GM19438 (cell line): ENCODE measurements at regions not wholly inside any gene's neighbourhood (a gene's known extent, or its start where the extent isn't known, plus 50 kb on each side); places are given as distances from the start of the nearest gene placed in this dataset.

Experiments
- ATAC-seq: cut with Tn5 transposase; IDR thresholded peaks from one replicate; pipeline ENCODE4 v1.9.1; 2021; ENCODE audit warnings: low read depth; ENCODE audit not compliant: unreplicated experiment

DNA sequence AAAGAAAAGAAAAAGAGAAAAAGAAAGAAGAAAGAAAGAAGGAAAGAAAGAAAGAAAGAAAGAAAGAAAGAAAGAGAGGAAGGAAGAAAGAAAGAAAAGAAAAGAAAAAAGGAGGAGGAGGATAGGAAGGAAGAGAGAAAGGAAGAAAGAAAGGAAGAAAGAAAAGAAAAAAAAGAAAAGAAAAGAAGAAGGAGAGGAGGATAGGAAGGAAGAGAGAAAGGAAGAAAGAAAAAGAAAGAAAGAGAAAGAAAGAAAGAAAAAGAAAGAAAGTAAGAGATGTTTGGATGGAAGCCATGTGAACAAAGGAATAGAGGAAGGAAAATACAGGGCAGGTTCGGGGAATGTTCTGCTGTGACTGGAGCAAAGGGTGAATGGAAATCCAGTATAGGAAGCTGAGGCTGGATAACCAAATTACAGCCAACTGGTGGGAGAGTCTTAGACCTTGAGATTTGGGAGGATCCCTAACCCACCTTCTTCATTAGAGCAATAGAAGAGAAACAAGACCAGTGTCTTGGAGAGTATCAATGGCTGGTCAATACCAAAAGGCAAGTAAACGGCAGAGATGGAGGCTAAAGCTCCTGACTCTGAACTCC lies 94.9 kb downstream of the RASSF10 start:
- no peak for ATAC-seq

DNA sequence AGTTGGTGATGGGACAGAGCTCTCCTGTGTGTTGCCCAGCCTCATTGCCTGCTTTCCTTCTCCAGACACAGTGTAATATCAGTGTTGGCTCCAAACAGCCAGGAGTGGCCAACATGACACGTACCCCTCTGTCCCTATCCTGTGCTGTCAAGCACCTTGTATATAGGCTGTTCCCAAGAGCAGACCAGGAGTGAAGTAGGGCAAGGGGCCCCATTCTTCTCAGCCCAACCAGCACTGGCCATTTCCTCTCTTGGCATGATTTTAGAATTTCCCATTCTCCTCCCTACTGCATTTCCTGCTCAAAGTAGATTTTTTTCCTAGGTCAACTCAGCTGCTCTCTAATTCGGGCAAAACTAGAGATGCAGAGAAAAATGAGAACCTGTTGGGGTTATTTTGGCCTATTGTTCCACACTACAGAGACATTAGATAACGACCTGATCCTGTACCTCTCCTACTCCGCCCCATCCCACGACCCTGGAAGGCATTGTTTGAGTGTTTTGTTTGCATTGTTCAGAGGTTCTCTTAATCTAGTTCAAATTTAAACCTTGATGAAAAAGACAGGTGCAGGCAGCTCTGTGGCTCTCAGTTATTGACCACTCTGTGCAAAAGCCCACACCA lies 95.6 kb downstream of the RASSF10 start:
- ATAC-seq, result no peak

DNA sequence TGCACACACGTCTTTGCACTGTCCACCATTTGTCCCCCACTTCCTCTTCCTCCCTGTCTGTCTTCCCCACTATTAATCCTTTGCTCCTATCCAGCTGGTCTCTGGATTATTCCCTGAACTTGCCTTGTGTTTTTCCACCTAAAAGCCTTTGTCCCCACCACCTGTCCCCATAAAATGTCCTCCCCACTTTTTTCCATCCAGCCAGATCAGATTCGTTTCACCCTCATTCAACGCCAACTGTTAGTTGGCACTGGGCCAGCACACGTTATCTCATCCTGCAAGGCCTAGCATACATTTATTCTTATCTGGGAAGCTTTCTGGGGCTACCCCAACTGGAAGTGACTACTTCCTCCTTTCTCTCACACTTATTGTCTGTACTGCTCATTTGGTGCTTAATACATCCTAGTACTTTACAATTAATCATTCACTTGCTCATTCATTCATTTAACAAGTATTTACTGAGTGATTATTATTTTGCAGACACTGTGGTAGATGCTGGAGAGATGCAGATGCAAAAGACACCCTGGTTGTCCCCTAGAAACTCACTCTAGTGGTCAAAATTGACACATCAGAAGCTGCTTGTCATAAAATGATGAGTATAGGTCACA lies 96.2 kb downstream of the RASSF10 start:
- peak; percentile 72 for ATAC-seq

DNA sequence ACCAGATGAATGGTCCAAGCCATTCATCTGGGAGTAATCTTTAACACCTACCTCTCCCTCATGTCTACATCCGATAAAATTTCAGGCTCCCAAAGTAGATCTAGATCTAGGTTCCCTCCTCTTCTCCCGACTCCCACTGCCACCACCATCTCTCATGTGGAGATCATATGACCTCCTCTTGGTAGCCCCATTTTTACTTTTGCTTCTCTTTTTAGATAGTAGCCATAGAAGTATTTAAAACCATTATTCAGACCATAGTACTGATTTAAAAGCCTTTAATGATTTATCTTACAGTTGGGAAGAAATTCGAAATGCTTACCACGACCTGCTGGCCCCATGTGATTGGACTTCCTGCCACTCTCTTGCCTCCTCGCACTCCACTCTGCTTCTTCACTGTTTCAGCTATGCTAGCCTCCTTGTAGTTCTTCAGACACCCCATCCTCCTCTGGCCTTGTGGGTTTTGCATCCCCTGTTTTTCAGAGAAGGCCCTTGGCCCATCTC lies 98.5 kb downstream of the RASSF10 start:
- ATAC-seq, result no peak

DNA sequence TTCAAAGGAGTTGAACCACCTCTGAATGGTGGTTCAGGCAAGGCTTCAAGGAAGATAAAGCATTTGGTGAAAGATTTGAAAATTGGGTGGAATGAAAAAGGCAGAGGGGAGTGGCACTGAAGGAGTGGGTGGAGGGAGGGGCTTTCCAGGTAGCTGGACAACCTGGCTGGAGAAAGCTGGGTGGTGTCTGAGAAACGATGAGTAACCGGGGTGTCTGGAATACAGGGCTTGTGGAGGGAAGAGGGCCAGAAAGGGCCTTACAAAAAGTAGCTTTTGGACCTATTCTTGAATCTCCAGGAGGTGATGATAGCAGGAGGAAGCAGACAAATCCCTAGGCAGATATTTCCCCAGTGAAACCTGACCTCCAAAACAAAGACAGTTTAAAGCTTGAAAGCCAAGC lies 99.3 kb downstream of the RASSF10 start:
- ATAC-seq, result no peak

DNA sequence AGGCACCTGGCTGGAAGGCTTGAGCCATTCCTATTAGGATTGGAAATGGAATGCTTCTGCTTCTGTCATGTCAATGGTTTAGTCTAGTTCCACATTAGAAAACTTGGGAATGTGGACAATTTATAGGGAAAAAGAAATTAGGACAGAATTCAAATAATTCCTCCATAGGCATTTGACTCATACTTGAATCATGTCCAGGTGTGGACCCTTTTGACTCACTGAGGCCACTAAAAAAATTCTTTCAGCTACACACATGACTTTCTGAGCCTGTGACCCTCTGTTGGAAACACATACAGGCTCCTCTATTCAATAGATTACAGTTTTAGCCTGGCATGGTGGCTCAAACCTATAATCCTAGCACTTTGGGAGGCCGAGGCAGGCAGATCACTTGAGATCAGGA lies 100.5 kb downstream of the RASSF10 start:
- ATAC-seq, result no peak

DNA sequence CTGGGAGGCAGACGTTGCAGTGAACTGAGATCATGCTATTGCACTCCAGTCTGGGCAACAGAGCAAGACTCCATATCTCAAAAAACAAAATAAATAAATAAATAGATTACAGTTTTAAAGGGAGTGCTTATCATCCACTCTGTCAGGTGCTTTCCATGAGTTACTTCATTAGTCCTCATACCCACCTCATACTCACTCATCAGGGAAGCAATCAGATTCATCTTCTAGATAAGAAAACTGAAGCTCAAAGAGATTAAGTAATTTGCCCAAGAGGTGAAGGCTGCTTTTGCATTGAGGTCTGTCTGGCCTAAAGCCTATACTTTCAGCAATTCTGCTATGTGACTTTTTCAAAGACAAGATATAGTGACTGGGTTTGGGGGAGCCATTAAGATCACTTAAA lies 101.0 kb downstream of the RASSF10 start:
- ATAC-seq, result no peak

DNA sequence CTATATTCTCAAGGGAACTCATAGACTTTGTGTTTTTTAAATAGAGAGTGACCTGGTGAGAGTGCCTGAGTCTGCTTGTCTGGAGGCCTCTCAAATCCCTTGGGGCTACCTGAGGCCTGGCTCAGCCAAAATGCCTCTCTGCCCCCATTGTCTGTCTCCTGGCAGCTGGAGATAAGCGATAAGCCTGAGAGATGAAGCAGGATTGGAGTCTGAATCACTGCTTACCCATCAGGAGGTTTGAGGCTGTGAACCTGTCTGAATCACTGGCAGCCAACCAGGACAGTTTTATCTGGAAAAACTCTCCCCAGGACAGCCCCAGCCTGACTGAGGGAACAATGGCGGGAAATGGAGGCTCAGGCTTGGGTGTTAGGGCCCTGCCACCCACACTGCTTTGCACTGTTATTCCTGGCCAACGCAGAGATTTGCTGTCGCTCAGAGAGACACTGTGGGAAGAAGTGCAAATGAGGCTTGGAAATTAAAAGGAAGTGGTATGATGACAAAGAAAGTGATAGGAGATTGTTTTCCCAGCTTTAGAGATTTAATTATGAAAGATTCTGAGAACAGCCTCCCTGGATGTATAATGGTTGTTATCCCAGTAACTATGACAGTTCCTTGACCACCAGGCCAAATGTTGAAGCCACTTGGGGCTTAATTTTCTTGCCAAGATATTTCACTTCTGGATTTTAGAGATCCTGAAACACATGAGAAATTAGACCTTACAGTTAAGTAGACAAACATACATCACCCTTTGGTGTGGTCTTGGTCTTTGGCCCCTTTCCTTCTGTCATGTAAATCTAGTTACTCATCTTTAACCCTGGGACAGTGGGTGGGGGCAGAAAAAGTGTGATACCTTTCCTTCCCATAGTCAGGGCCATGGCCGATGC lies 102.1 kb downstream of the RASSF10 start:
- no peak for ATAC-seq

DNA sequence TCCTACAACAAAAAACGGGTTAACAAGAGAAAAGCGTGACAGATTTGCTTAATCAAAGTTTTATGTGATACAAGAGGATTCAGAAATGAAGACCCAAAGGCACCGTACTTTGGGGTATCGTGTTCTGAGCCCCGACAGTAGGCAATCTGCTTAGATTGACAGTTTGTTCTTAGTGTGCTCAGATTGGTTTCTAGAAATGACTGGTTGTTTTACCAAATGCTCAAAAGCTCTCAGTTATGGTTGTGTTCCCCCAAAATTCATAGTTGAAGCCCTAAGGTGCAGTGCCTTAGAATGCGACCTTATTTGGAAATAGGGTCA lies 102.7 kb downstream of the RASSF10 start:
- ATAC-seq, result no peak

DNA sequence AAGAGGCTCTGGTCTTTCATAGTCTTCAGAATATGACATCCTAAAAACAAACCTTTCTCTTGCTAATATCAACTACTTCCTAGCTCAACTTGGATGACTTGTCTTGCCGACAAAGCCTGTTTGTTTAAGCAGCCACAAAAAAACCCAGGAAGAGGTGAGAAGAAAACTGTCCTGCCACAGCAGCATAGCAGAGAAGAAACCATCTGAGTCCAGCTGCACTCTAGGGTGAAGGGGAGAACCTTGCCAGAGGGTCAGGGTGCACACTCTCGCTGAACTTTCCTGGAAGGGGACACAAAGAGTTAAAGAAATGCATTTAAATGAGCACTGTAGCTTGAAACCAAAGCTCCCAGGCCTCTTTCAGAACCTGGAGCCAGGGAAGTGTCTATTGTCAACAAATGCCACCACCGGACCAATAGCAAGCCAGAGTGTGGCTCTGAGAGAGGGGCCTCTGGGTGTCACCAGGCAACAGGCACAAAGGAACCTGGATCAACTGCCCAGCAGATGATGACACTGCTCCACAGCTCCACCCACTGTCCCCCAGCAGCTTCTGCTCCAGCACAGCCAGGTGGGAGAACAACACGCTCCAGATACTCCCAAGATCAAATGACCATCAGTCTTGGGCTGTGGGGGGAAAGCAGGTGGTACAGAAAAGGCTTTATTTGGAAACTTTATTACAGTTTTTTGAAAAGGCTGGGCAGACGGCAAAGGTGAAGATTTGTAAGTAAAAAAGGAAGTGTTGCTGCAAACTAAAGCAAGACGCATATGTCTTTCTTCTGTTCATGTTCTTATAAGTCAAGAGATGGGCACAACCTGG lies 105.7 kb downstream of the RASSF10 start:
- ATAC-seq, result no peak

DNA sequence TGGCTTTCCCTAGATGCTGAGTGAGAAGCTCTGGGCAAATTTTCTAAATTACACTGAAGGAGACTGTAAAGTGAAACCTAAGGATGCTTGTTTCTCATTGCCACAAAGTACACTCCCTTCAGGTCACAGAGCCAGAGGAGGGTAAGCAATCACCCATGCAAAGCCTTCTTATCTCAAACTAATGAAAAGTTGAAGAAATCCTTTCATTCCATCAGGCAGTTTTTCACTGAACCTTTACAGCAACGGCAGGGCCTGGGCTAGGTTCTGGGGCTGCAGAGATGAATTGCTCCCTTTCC lies 106.2 kb downstream of the RASSF10 start:
- no peak for ATAC-seq

DNA sequence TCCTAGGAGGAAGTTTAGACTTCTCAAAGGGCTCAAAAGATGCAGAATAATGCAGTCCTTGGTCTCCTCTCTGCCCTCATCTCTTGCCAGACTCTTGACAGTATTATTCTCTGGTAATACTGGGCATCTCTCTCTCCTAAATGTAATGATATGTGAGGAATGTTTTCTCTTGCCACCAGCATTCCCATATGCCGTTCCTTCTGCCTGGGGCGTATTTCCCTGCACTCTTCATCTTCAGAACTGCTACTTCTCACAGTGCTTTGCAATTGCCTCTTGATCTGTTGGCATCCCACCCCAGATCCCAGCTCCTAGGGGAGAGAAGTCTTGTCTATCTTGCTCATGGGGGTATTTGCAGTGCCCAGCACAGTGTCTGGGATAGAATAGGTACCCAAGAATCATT lies 107.4 kb downstream of the RASSF10 start:
- ATAC-seq, result no peak

DNA sequence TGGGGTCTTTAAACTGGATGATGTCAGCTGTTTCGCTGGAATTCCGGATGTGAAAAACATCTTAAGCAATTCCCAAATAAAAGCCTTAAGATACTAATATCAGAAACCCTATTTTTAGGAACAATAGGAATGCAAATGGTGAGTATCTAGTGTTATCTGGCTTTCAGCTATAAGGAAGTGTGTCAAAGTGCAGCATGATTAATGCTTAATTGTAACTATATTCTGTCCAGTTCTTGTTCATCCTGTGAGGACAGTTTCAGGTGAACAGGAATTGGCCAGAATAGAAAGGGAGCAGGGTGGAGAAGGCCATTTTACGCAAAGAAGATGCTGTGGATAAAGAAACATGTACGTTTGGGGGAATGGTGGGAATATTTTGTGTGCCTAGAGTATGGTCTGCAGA lies 108.2 kb downstream of the RASSF10 start:
- ATAC-seq, result no peak

DNA sequence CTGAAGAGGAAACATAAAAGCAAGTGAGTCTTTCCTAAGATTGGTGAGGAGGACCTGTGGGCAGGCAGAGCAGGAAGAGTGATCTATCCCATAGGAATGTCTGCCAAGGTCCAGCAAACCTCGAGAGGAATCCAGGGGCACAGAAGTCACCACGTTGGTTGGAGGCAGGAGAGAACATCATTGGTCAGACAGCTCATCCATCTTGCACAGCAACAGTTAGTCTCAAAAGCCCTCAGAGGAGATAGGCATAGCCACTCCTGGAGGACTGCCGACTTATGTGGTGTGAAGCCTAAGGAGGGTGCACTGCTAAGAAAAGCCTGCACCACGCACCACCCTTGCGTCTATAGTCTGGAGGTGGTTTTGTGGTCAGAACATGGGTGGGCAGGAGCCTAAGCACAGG lies 109.1 kb downstream of the RASSF10 start:
- no peak for ATAC-seq

DNA sequence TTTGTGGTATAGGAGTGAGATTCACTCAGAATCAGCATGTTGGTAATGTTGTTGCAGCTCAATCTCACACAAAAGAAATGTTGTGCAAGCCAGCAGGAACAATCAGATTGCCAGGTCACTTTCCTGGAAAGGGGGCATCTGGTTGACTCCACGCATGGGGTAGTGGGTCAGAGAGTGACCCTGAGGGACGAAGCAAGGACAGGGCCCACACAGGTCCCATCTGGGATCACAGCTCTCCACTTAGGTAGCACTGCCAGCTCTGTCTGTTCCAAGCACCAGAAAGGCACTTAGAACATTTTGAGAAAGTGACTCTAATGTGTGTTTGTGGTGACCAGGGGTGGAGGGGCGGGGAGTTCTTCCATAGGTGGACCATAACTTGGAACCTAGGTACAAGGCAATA lies 109.5 kb downstream of the RASSF10 start:
- no peak for ATAC-seq

DNA sequence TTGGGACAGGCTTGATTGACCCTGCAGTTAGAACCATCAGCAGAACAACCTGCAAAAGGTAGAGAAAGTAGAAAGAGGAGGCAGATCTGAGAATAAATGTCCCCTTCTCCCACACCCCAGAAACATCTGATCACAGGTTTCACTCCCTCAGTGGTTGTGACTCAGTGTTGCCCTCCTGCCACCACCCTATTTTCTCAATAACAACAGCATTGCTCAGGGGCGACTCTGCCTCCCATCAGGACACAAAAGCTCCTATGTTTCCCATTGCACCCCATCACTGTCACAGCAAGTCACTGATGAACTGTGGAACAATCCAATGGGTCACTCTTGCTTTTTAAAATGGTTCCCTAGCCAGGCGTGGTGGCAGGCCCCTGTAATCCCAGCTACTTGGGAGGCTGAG lies 110.2 kb downstream of the RASSF10 start:
- no peak for ATAC-seq

DNA sequence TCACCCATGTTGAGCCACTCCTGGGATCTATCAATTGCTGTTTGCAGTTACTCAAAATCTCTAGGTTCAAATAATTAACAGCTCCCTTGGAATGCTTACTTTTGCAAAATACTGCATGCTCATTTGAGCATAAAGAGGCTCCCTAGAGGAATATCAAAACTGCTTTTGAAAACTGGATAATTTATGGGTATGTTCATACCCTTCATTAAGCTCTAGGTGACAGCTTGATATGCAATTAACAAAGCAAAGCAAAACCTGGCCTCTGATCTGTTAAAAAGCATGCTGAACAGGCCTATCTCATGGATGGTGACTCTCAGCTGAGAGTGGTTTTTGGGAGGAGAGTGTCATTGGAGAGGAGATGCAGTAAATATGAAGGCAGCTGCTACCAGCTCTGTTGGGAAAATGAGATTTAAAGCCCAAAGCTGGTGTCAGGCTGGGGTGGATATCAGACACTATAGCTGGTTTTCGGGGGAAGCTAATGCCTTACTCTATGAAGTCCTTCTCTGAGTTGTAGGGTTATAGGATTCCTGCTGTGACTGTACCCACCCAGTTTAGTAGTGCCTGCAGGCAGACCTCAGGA lies 110.9 kb downstream of the RASSF10 start:
- no peak for ATAC-seq

DNA sequence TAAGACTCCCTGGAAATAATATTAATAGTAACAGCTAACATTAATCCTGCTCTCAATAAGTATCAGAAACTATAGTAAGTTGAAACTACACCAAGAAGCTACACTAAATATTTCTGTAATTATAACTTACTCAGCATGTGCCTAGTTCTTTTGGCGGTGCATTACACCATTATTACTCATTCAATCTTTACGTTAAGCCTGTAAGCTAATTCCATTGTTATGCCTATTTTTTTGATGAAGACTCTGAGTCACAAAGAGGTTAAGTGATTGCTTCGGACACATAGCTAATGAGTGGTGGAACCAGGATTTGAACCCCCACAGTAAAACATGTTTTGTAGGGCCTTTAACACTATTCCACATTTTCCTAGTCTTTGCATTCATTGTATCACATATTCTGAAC lies 111.6 kb downstream of the RASSF10 start:
- no peak for ATAC-seq

DNA sequence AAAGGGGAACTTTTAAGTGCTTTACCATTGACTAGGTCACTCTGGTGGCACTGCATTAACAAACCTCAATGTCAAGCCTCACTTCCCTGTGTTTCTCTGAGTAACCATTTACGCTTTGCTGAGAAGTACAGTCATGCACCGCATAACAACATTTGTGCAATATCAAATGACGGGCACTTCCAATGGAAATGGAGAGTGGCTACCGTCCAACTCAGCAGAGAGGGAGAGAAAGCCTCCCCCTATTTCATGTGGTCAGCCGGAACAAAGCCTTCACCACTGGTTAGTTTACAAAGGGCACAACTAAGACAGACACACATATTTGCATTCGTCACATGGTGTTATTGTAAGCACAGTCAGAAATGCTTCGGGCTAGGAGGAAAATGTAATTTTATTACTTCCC lies 117.3 kb downstream of the RASSF10 start:
- ATAC-seq, result no peak

DNA sequence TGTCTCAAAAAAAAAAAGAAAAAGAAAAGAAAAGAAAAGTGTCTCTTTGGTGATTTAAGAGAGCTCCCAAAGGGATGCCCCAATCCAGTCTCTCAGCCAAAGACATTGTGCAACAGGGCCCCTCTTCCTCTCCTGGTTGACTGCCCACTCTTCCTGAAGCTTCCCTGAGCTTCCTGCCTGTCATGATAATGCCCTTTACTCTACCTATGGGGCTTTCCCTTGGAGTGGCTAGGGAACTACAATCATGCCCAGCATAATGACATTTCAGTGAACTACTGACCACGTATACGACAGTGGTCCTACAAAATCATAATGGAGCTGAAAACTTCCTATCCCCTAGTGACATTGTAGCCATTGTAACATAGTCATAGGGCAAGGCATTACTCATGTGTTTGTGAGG lies 118.0 kb downstream of the RASSF10 start:
- no peak for ATAC-seq
